ENCODE measurements at regions not wholly inside any gene's neighbourhood (a gene's known extent, or its start where the extent isn't known, plus 50 kb on each side); places are given as distances from the start of the nearest gene placed in this dataset.
A peak's percentile ranks its signal among the peaks of the same experiment; 100 is the strongest.

DNA sequence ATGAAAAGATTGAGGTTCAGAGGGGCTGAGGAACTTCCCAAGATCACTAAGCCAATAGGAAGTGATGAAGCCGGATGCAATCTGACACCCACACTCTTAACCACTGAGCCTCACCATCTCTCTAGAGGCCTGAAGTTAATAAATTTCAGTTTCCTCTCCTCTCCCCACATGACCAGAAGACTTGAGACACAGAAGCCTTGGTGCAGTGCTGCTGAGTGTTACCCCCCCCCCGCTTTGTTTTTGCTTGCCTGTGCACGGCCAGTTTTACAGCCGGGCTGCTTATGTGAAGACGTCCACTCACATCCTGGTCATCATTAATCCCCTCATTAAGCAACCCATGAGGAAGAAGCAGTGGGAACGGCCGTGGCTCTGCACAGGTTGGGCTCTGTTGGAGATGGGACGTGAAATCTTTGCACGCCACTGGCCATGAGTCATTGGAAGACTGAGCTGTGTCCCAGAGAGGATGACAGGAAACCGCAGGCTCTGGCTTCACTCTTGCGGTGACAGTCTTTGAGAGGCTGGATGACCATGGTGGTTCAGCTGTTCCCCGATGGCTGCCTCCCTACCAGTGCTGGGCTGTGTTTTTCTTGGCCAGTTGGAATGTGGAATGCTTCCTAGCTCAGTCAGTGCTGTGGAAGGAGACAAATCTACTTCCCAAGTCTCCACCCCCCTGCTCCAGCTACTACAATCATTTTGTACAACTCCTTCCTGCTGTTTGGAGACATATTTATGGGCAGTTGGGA lies 232.6 kb upstream of the LRTM1 start:
- Histone ChIP-seq H3K4me2 (ENCODE audit: low read length) (no peak overlapping the region), H3K27ac (ENCODE audit: low read depth, low read length) (peak overlapping the region; percentile 72), H3K23ac (ENCODE audit: low read length) (no peak overlapping the region), H2BK12ac (ENCODE audit: low read length) (peak overlapping the region; percentile 87), H2AK5ac (ENCODE audit: low read length) (no peak overlapping the region), H3K27me3 (ENCODE audit: insufficient read depth, low read length) (no peaks in the 10 kb centered on the region), H4K8ac (ENCODE audit: low read depth, low read length) (peak overlapping the region; percentile 17), H2AFZ (ENCODE audit: insufficient read depth, low read length, poor library complexity) (peak overlapping the region; percentile 15), H3K9me3 (ENCODE audit: insufficient read depth, low read depth, low read length) (no peaks in the 10 kb centered on the region), H3K9ac (ENCODE audit: low read length) (no peak overlapping the region), H4K91ac (ENCODE audit: low read depth, low read length) (peak overlapping the region; percentile 59), H3K79me2 (ENCODE audit: control insufficient read depth, insufficient read depth, low read length, poor library complexity) (peaks cover 2% of the 10 kb centered on the region), H2BK5ac (ENCODE audit: low read depth, low read length, poor library complexity) (peak overlapping the region; percentile 62), H3K4ac (ENCODE audit: low read depth, low read length) (peak overlapping the region; percentile 54), H3K4me1 (ENCODE audit: control insufficient read depth in 1 of 2, insufficient read depth in 2 of 2, low read length in 2 of 2) (peaks cover 10 to 11% of the 10 kb centered on the region in 2 experiments), H2BK120ac (ENCODE audit: insufficient read depth, low read length, poor library complexity) (peak overlapping the region; percentile 55), H3K18ac (ENCODE audit: low read length) (no peak overlapping the region), H3K14ac (ENCODE audit: low read length) (peak overlapping the region; percentile 65), H3K79me1 (ENCODE audit: low read length) (peaks cover 18% of the 10 kb centered on the region), H3K4me3 (ENCODE audit: low read depth, low read length) (no peak overlapping the region), H4K12ac (ENCODE audit: low read depth, low read length) (peak overlapping the region; percentile 12), H3K36me3 (ENCODE audit: control insufficient read depth in 1 of 2, insufficient read depth in 2 of 2, low read length in 2 of 2) (no peaks in the 10 kb centered on the region)
- peak; percentile 76 to 78 for DNase-seq
- WGBS (ENCODE audit: extremely low coverage, insufficient coverage, insufficient read length), result no CpG with 5 or more reads among the region's 12 CpGs

- no peaks in the 10 kb centered on the region for H3K9me3 ChIP-seq (ENCODE audit: insufficient read depth, low read depth, low read length)
- no peaks in the 10 kb centered on the region for H3K27me3 ChIP-seq (ENCODE audit: insufficient read depth, low read length)
- H3K79me1 ChIP-seq (ENCODE audit: low read length), result peaks cover 17% of the 10 kb centered on the region
- H3K36me3 ChIP-seq (ENCODE audit: control insufficient read depth in 1 of 2, insufficient read depth in 2 of 2, low read length in 2 of 2), result no peaks in the 10 kb centered on the region
- peak overlapping the region; percentile 39 for H3K14ac ChIP-seq (ENCODE audit: low read length)
- no peak overlapping the region for H3K4me3 ChIP-seq (ENCODE audit: low read depth, low read length)
- whole genome bisulfite sequencing (ENCODE audit: extremely low coverage, insufficient coverage, insufficient read length), result no CpG with 5 or more reads among the region's 2 CpGs
- peaks cover 2% of the 10 kb centered on the region for H3K79me2 ChIP-seq (ENCODE audit: control insufficient read depth, insufficient read depth, low read length, poor library complexity)
- no peak overlapping the region for H4K12ac ChIP-seq (ENCODE audit: low read depth, low read length)
- peak overlapping the region; percentile 30 for H2BK120ac ChIP-seq (ENCODE audit: insufficient read depth, low read length, poor library complexity)
- no peak overlapping the region for H3K23ac ChIP-seq (ENCODE audit: low read length)
- H3K27ac ChIP-seq (ENCODE audit: low read depth, low read length), result peak overlapping the region; percentile 72
- peak overlapping the region; percentile 92 for H2BK12ac ChIP-seq (ENCODE audit: low read length)
- peak overlapping the region; percentile 39 for H2AK5ac ChIP-seq (ENCODE audit: low read length)
- H3K18ac ChIP-seq (ENCODE audit: low read length), result no peak overlapping the region
- no peak overlapping the region for H3K9ac ChIP-seq (ENCODE audit: low read length)
- no peak overlapping the region for H3K4me2 ChIP-seq (ENCODE audit: low read length)
- H3K4me1 ChIP-seq (ENCODE audit: control insufficient read depth in 1 of 2, insufficient read depth in 2 of 2, low read length in 2 of 2), result peaks cover 10 to 11% of the 10 kb centered on the region in 2 experiments
- no peak overlapping the region for H2AFZ ChIP-seq (ENCODE audit: insufficient read depth, low read length, poor library complexity)
- no peak for DNase-seq
- peak overlapping the region; percentile 57 for H2BK5ac ChIP-seq (ENCODE audit: low read depth, low read length, poor library complexity)
- H4K8ac ChIP-seq (ENCODE audit: low read depth, low read length), result no peak overlapping the region
- H4K91ac ChIP-seq (ENCODE audit: low read depth, low read length), result peak overlapping the region; percentile 66
- H3K4ac ChIP-seq (ENCODE audit: low read depth, low read length), result no peak overlapping the region
Observed at GRCh38 chr3:55159711-55160110, 231.9 kb upstream of the LRTM1 start.

DNA sequence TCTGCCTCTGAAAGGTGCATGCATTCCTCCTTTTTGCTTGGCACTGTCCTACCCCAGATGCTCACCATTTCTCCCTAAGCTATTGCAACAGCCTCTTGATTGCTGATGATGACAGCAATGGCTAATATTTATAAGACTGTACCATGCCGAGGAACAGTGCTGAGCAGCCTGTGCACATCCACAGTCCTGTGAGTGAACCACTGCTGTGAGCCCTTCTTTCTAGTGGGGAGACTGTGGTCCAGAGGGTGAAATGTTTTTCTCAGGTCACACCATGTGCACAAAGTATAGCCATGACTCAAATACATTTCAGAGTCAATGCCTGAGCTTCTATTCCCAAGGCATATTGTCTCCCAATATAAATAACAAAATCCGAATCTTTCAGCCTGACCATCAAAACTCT lies 231.2 kb upstream of the LRTM1 start:
- Histone ChIP-seq H3K4me2 (ENCODE audit: low read length) (no peak overlapping the region), H2AFZ (ENCODE audit: insufficient read depth, low read length, poor library complexity) (no peak overlapping the region), H2AK5ac (ENCODE audit: low read length) (peak overlapping the region; percentile 7), H2BK12ac (ENCODE audit: low read length) (peak overlapping the region; percentile 8), H2BK120ac (ENCODE audit: insufficient read depth, low read length, poor library complexity) (no peak overlapping the region), H3K27me3 (ENCODE audit: insufficient read depth, low read length) (no peaks in the 10 kb centered on the region), H3K27ac (ENCODE audit: low read depth, low read length) (no peak overlapping the region), H4K8ac (ENCODE audit: low read depth, low read length) (no peak overlapping the region), H3K9me3 (ENCODE audit: insufficient read depth, low read depth, low read length) (no peaks in the 10 kb centered on the region), H3K79me2 (ENCODE audit: control insufficient read depth, insufficient read depth, low read length, poor library complexity) (peaks cover 2% of the 10 kb centered on the region), H3K9ac (ENCODE audit: low read length) (no peak overlapping the region), H3K14ac (ENCODE audit: low read length) (no peak overlapping the region), H3K4ac (ENCODE audit: low read depth, low read length) (no peak overlapping the region), H3K4me3 (ENCODE audit: low read depth, low read length) (no peak overlapping the region), H3K18ac (ENCODE audit: low read length) (no peak overlapping the region), H3K79me1 (ENCODE audit: low read length) (peaks cover 16% of the 10 kb centered on the region), H4K91ac (ENCODE audit: low read depth, low read length) (peak overlapping the region; percentile 7), H4K12ac (ENCODE audit: low read depth, low read length) (no peak overlapping the region), H3K36me3 (ENCODE audit: control insufficient read depth in 1 of 2, insufficient read depth in 2 of 2, low read length in 2 of 2) (no peaks in the 10 kb centered on the region), H2BK5ac (ENCODE audit: low read depth, low read length, poor library complexity) (no peak overlapping the region), H3K4me1 (ENCODE audit: control insufficient read depth in 1 of 2, insufficient read depth in 2 of 2, low read length in 2 of 2) (peaks cover 10 to 11% of the 10 kb centered on the region in 2 experiments), H3K23ac (ENCODE audit: low read length) (no peak overlapping the region)
- DNase-seq, result no peak
- no CpG with 5 or more reads among the region's 2 CpGs for WGBS (ENCODE audit: extremely low coverage, insufficient coverage, insufficient read length)

DNA sequence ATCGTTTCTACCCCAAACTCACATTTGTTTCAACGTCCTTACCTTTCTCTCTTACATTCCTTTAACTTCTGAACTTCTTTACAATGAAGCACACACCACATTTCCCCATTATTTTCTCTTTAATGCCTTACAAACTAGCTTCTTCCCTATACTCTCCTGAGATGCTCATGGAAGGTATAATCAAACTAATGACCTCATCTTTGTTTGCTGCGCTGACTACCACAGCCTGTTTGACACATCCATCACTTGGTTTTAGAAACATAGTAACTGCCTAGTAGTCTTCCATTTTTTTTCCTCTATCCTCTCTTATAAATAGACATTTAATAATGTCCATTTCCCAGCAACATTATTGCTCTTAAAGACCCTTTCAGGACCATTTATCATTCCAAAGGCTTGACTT lies 230.5 kb upstream of the LRTM1 start:
- H2AFZ ChIP-seq (ENCODE audit: insufficient read depth, low read length, poor library complexity), result no peak overlapping the region
- no peak overlapping the region for H3K18ac ChIP-seq (ENCODE audit: low read length)
- no peak for DNase-seq
- peaks cover 12% of the 10 kb centered on the region for H3K79me1 ChIP-seq (ENCODE audit: low read length)
- no peak overlapping the region for H4K12ac ChIP-seq (ENCODE audit: low read depth, low read length)
- no peak overlapping the region for H3K4me3 ChIP-seq (ENCODE audit: low read depth, low read length)
- peaks cover 2% of the 10 kb centered on the region for H3K79me2 ChIP-seq (ENCODE audit: control insufficient read depth, insufficient read depth, low read length, poor library complexity)
- H3K27ac ChIP-seq (ENCODE audit: low read depth, low read length), result no peak overlapping the region
- no peak overlapping the region for H2BK12ac ChIP-seq (ENCODE audit: low read length)
- no peak overlapping the region for H3K9ac ChIP-seq (ENCODE audit: low read length)
- no peak overlapping the region for H2BK120ac ChIP-seq (ENCODE audit: insufficient read depth, low read length, poor library complexity)
- H3K23ac ChIP-seq (ENCODE audit: low read length), result no peak overlapping the region
- H4K91ac ChIP-seq (ENCODE audit: low read depth, low read length), result no peak overlapping the region
- H3K4me2 ChIP-seq (ENCODE audit: low read length), result no peak overlapping the region
- H3K4ac ChIP-seq (ENCODE audit: low read depth, low read length), result no peak overlapping the region
- peaks cover 10 to 11% of the 10 kb centered on the region in 2 experiments for H3K4me1 ChIP-seq (ENCODE audit: control insufficient read depth in 1 of 2, insufficient read depth in 2 of 2, low read length in 2 of 2)
- WGBS (ENCODE audit: extremely low coverage, insufficient coverage, insufficient read length), result 100% methylated on average over 2 of the region's 3 CpGs
- H3K27me3 ChIP-seq (ENCODE audit: insufficient read depth, low read length), result no peaks in the 10 kb centered on the region
- no peak overlapping the region for H2AK5ac ChIP-seq (ENCODE audit: low read length)
- no peak overlapping the region for H4K8ac ChIP-seq (ENCODE audit: low read depth, low read length)
- H3K36me3 ChIP-seq (ENCODE audit: control insufficient read depth in 1 of 2, insufficient read depth in 2 of 2, low read length in 2 of 2), result no peaks in the 10 kb centered on the region
- no peaks in the 10 kb centered on the region for H3K9me3 ChIP-seq (ENCODE audit: insufficient read depth, low read depth, low read length)
- H2BK5ac ChIP-seq (ENCODE audit: low read depth, low read length, poor library complexity), result no peak overlapping the region
- no peak overlapping the region for H3K14ac ChIP-seq (ENCODE audit: low read length)
